ENCODE measurements at regions not wholly inside any gene's neighbourhood (a gene's known extent, or its start where the extent isn't known, plus 50 kb on each side); places are given as distances from the start of the nearest gene placed in this dataset.

GRCh38 chr2:17104454-17104853, 413.8 kb downstream of the RAD51AP2 start:
- no peak overlapping the region for H3K9ac ChIP-seq (ENCODE audit: low read length)
- H4K20me1 ChIP-seq (ENCODE audit: insufficient read depth, low read length) = no peaks in the 10 kb centered on the region
- H3K36me3 ChIP-seq (replicated peaks; ENCODE audit: insufficient read depth, low read length) = no peaks in the 10 kb centered on the region
- H3K79me2 ChIP-seq (ENCODE audit: low read length) = no peaks in the 10 kb centered on the region
- no peak overlapping the region for H2AFZ ChIP-seq (ENCODE audit: low read length)
- H3K9me3 ChIP-seq (replicated peaks; ENCODE audit: insufficient read depth, low read length) = no peaks in the 10 kb centered on the region
- DNase-seq = no peak
- no peak overlapping the region for H3K4me2 ChIP-seq (ENCODE audit: low read depth, low read length)
- no peak overlapping the region for H3K4me3 ChIP-seq (ENCODE audit: low read length)
- no peak overlapping the region for H3K27ac ChIP-seq (ENCODE audit: low read length)
- H3K27me3 ChIP-seq (replicated peaks; ENCODE audit: insufficient read depth, low read length) = no peaks in the 10 kb centered on the region
- H3K9me2 ChIP-seq (replicated peaks; ENCODE audit: insufficient read depth, low read length) = no peaks in the 10 kb centered on the region
- H3K4me1 ChIP-seq (ENCODE audit: low read length) = peaks cover 4% of the 10 kb centered on the region; the same call in 1 of the 2 replicates
- TF ChIP-seq EZH2phosphoT487 (IDR thresholded peaks at IDR 0.05; ENCODE audit: low read length) = no peak
- no peak for TF ChIP-seq CTCF (IDR thresholded peaks at IDR 0.05; ENCODE audit: low read length)
- no peak for TF ChIP-seq EZH2 (optimal IDR thresholded peaks at IDR 0.05; ENCODE audit: low read depth, low read length)
- no peaks in the 10 kb centered on the region for H3F3A ChIP-seq (ENCODE audit: insufficient read depth, low read length)

- H3K79me2 ChIP-seq (ENCODE audit: low read length) = no peaks in the 10 kb centered on the region
- TF ChIP-seq EZH2 (optimal IDR thresholded peaks at IDR 0.05; ENCODE audit: low read depth, low read length) (no peak), CTCF (IDR thresholded peaks at IDR 0.05; ENCODE audit: low read length) (no peak), EZH2phosphoT487 (IDR thresholded peaks at IDR 0.05; ENCODE audit: low read length) (no peak)
- H3F3A ChIP-seq (ENCODE audit: insufficient read depth, low read length) = no peaks in the 10 kb centered on the region
- H3K36me3 ChIP-seq (replicated peaks; ENCODE audit: insufficient read depth, low read length) = no peaks in the 10 kb centered on the region
- H3K4me3 ChIP-seq (ENCODE audit: low read length) = no peak overlapping the region
- no peaks in the 10 kb centered on the region for H3K9me3 ChIP-seq (replicated peaks; ENCODE audit: insufficient read depth, low read length)
- no peaks in the 10 kb centered on the region for H3K27me3 ChIP-seq (replicated peaks; ENCODE audit: insufficient read depth, low read length)
- no peak overlapping the region for H2AFZ ChIP-seq (ENCODE audit: low read length)
- no peak overlapping the region for H3K4me2 ChIP-seq (ENCODE audit: low read depth, low read length)
- no peak overlapping the region for H3K9ac ChIP-seq (ENCODE audit: low read length)
- no peak for DNase-seq
- H4K20me1 ChIP-seq (ENCODE audit: insufficient read depth, low read length) = no peaks in the 10 kb centered on the region
- no peak overlapping the region for H3K27ac ChIP-seq (ENCODE audit: low read length)
- peaks cover 4% of the 10 kb centered on the region; the same call in 1 of the 2 replicates for H3K4me1 ChIP-seq (ENCODE audit: low read length)
- no peaks in the 10 kb centered on the region for H3K9me2 ChIP-seq (replicated peaks; ENCODE audit: insufficient read depth, low read length)
Observed at GRCh38 chr2:17101596-17101995, 416.6 kb downstream of the RAD51AP2 start.

GRCh38 chr2:17101091-17101490, 417.1 kb downstream of the RAD51AP2 start:
- no peaks in the 10 kb centered on the region for H4K20me1 ChIP-seq (ENCODE audit: insufficient read depth, low read length)
- H3F3A ChIP-seq (ENCODE audit: insufficient read depth, low read length) = no peaks in the 10 kb centered on the region
- H3K9me2 ChIP-seq (replicated peaks; ENCODE audit: insufficient read depth, low read length) = no peaks in the 10 kb centered on the region
- no peak for DNase-seq
- H3K4me2 ChIP-seq (ENCODE audit: low read depth, low read length) = no peak overlapping the region
- TF ChIP-seq EZH2phosphoT487 (IDR thresholded peaks at IDR 0.05; ENCODE audit: low read length) (no peak), EZH2 (optimal IDR thresholded peaks at IDR 0.05; ENCODE audit: low read depth, low read length) (no peak), CTCF (IDR thresholded peaks at IDR 0.05; ENCODE audit: low read length) (no peak)
- H3K27ac ChIP-seq (ENCODE audit: low read length) = no peak overlapping the region
- no peak overlapping the region for H2AFZ ChIP-seq (ENCODE audit: low read length)
- H3K79me2 ChIP-seq (ENCODE audit: low read length) = no peaks in the 10 kb centered on the region
- H3K27me3 ChIP-seq (replicated peaks; ENCODE audit: insufficient read depth, low read length) = no peaks in the 10 kb centered on the region
- H3K9me3 ChIP-seq (replicated peaks; ENCODE audit: insufficient read depth, low read length) = no peaks in the 10 kb centered on the region
- H3K4me1 ChIP-seq (ENCODE audit: low read length) = peaks cover 4% of the 10 kb centered on the region; the same call in 1 of the 2 replicates
- H3K4me3 ChIP-seq (ENCODE audit: low read length) = no peak overlapping the region
- H3K9ac ChIP-seq (ENCODE audit: low read length) = no peak overlapping the region
- H3K36me3 ChIP-seq (replicated peaks; ENCODE audit: insufficient read depth, low read length) = no peaks in the 10 kb centered on the region
